HG03064 (cell line): ENCODE measurements at regions not wholly inside any gene's neighbourhood (a gene's known extent, or its start where the extent isn't known, plus 50 kb on each side); places are given as distances from the start of the nearest gene placed in this dataset.
"Not testable (repeated sequence)": the region's sequence is repeated elsewhere in the genome, so short reads cannot be mapped to it uniquely, and the experiment has no call there.

Source experiments
- ATAC-seq: cut with Tn5 transposase; IDR thresholded peaks from one replicate; pipeline ENCODE4 v1.9.1; 2021; ENCODE audit warnings: low read depth; ENCODE audit not compliant: unreplicated experiment

GRCh38 chr3:98701071-98701675 lies 62.0 kb upstream of the ST3GAL6 start:
- no peak for ATAC-seq

- no peak for ATAC-seq
These were observed 61.0 kb upstream of the ST3GAL6 start for GRCh38 chr3:98702166-98702565.

GRCh38 chr3:98705212-98705611 lies 57.9 kb upstream of the ST3GAL6 start:
- no peak for ATAC-seq

GRCh38 chr3:98705694-98706093 lies 57.4 kb upstream of the ST3GAL6 start:
- ATAC-seq = no peak

GRCh38 chr3:98708681-98709080 lies 54.5 kb upstream of the ST3GAL6 start:
- ATAC-seq = not testable (repeated sequence)

GRCh38 chr3:98709441-98709840 lies 53.7 kb upstream of the ST3GAL6 start:
- ATAC-seq = no peak

GRCh38 chr3:98710067-98710659 lies 53.0 kb upstream of the ST3GAL6 start:
- no peak for ATAC-seq

- no peak for ATAC-seq
These were observed 51.7 kb upstream of the ST3GAL6 start for GRCh38 chr3:98711426-98711825.

- ATAC-seq = no peak
These were observed 50.4 kb upstream of the ST3GAL6 start for GRCh38 chr3:98712726-98713125.

- ATAC-seq = not testable (repeated sequence)
These were observed 49.8 kb upstream of the ST3GAL6 start for GRCh38 chr3:98713332-98713731.
